Sigmoid colon (tissue), 4 donors: ENCODE measurements at regions not wholly inside any gene's neighbourhood (a gene's known extent, or its start where the extent isn't known, plus 50 kb on each side); places are given as distances from the start of the nearest gene placed in this dataset.

Source experiments
- POLR2AphosphoS5 ChIP-seq, 4 donors: sonication (generic); formaldehyde crosslinking; IDR thresholded peaks; one replicate each; pipeline ENCODE4 v1.6.1; 2017; ENCODE audit warnings: antibody characterized with exemption in 4 of 4
- TF ChIP-seq, protein P1 (sequence below), 4 experiments: fragments of 450-650 bp in 3 of 4; fragments of 200-600 bp in 1 of 4; IDR thresholded peaks; one replicate each; pipeline ENCODE4 v1.5.1; 2016 to 2019; ENCODE audit warnings: antibody characterized with exemption in 4 of 4, mild to moderate bottlenecking in 3 of 4, moderate library complexity in 2 of 4

DNA sequence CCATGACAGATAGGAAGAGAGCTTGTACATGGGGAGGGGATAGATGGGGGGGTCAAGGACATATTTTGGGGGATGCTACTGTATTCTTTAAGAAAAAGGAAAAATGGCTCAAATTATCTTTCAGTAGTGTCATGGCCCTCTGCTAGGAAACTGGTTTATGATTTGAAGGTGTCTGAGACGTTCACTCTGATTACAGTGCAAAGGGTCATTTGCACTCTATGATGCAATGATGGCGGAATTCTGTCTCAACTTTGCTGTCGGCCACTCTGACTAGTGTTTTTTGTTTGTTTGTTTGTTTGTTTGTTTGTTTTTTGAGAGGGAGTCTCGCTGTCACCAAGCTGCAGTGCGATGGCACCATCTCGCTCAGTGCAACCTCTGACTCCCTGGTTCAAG, 180.0 kb downstream of the SOX4 start:
- TF ChIP-seq, protein P1, sequence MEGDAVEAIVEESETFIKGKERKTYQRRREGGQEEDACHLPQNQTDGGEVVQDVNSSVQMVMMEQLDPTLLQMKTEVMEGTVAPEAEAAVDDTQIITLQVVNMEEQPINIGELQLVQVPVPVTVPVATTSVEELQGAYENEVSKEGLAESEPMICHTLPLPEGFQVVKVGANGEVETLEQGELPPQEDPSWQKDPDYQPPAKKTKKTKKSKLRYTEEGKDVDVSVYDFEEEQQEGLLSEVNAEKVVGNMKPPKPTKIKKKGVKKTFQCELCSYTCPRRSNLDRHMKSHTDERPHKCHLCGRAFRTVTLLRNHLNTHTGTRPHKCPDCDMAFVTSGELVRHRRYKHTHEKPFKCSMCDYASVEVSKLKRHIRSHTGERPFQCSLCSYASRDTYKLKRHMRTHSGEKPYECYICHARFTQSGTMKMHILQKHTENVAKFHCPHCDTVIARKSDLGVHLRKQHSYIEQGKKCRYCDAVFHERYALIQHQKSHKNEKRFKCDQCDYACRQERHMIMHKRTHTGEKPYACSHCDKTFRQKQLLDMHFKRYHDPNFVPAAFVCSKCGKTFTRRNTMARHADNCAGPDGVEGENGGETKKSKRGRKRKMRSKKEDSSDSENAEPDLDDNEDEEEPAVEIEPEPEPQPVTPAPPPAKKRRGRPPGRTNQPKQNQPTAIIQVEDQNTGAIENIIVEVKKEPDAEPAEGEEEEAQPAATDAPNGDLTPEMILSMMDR (IDR thresholded peaks at IDR 0.05) = no peak
- TF ChIP-seq POLR2AphosphoS5 (IDR thresholded peaks at IDR 0.05) = no peak
